ENCODE measurements at regions not wholly inside any gene's neighbourhood (a gene's known extent, or its start where the extent isn't known, plus 50 kb on each side); places are given as distances from the start of the nearest gene placed in this dataset.

DNA sequence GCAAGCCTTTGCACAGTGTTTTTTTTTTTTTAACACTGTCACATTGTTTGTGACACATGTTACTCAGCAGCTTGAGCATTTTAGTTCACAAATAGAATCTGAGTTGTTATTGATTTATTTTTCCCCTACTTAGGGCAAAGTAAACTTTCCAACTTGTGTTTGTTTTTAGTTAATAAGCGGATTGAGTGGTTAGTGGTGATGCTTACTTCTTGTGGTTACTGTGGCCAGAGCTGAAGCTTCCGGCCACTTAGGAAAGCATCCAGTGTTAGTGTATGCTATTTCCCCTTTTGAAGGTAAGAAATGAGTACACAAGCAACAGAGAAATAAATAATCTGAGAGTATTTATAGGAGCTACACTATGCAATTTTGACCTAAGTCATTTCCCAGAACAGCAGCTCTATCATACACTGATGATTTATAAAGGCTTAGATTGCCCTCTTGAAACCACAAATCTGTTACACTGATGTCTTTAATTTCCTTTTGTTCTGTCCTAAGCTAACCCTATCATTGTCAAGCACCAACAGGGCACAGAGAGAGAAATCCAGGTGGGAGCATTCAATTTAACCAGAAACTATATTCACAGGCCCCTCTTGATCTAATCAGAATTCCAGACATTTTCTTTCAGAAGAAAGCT, 2464.6 kb downstream of the PCDH7 start:
- TF ChIP-seq EZH2phosphoT487 (IDR thresholded peaks at IDR 0.05; ENCODE audit: borderline replicate concordance) = no peak
- TF ChIP-seq, protein P1, sequence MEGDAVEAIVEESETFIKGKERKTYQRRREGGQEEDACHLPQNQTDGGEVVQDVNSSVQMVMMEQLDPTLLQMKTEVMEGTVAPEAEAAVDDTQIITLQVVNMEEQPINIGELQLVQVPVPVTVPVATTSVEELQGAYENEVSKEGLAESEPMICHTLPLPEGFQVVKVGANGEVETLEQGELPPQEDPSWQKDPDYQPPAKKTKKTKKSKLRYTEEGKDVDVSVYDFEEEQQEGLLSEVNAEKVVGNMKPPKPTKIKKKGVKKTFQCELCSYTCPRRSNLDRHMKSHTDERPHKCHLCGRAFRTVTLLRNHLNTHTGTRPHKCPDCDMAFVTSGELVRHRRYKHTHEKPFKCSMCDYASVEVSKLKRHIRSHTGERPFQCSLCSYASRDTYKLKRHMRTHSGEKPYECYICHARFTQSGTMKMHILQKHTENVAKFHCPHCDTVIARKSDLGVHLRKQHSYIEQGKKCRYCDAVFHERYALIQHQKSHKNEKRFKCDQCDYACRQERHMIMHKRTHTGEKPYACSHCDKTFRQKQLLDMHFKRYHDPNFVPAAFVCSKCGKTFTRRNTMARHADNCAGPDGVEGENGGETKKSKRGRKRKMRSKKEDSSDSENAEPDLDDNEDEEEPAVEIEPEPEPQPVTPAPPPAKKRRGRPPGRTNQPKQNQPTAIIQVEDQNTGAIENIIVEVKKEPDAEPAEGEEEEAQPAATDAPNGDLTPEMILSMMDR (conservative IDR thresholded peaks at IDR 0.05; ENCODE audit: low read length) = no peak

All from Loucy (cell line).